ENCODE measurements at regions not wholly inside any gene's neighbourhood (a gene's known extent, or its start where the extent isn't known, plus 50 kb on each side); places are given as distances from the start of the nearest gene placed in this dataset.

DNA sequence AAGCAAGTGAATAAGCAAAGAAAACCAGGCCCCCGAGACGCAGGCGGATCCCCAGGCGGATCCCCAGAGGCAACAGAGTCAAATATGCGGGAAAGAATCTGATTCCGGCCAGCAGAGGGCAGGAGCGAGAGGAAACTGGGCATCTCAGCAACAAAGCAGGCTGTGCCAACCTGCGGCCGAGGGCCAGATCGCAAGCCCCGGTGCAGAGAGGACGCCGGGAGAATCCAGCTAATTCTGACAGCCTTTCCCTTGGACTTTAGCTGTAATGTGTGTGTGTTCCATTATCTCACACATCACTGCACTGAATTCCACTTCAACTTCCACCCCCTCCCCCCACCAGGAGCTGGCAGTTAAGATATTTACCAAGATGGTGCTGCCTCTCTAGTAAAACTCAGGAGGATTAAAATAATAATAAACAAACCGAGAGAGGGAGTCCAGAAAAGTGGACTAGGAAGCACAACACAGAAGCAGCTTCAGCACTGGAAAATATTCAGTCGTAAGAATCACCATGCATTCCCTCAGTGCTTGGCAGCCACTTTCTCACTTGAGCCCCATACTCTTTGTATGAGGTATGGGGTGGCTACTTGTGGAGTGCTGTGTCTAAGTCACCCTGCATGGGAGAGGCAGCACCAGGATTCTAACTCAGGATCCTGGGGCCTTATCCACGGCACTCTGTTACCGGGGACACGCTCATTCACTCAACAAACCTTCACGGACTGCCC, 66.2 kb upstream of the SNX9 start:
- DNase-seq (ENCODE audit: low spot score) = peak; percentile 77

DNA sequence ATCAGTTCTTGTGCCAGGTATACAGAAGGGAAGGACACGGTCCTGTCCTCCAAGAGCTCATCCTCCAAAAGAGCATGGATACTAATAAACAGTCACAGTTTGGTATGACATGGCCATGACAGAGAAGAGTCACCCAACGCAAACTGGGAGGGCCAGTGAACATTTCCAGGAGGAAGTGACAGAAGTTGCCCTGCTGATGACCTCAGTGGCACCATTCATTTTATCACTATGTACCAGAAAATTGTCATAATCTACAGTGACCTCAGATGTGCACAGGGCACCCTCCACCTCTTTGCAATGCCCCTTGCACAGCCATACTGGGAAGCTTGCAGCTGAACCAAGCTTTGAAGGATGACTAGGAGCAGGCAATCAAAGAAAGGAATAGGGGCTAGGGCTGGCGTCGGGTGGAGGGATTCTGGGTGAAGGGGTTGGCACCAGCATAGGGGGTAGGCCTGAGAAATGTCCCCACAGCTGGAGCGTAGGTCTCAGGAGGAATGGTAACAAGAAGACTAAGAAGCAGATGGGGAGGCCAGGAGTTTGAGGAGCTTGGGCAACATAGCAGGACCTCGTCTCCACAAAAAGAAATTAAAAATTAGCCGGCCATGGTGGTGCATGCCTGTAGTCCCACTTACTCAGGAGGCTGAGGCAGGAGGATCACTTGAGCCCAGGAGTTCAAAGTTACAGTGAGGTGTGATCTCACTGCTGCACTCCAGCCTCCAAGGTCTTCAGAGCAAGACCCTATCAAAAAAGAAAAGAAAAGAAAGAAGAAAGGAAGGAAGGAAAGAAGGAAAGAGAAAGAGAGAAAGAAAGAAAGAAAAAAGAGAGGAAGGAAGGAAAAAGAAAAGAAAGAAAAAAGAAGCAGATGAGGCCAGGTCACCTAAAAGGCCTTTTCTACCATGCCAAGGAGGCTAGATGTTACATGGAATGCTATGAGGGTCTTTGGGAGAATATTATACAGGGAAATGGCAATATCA, 65.3 kb upstream of the SNX9 start:
- DNase-seq (ENCODE audit: low spot score) = no peak

DNA sequence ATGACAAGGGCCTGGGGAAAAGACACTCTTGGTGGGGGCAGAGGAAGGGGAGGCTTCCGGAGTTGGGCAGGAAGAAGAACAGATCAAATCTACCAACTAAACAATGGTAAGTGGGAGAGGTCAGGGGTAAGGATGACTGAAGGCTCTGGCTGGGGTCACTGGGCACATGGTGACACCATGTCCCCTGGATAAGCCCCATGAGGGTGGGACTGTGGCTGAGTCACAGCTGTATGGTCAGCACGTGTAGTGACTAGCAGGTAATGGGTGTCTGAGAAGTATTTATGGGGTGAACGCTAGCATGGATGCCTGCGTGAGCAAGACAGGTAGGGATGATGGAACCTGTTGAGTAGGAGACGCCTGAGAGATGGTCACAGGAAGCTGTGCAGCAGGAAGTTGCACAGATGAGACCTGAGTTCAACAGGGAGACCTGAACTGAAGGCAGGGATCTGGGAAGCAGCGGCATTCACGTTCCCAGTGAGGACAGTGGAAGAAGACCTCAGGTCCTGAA, 64.5 kb upstream of the SNX9 start:
- DNase-seq (ENCODE audit: low spot score) = no peak

DNA sequence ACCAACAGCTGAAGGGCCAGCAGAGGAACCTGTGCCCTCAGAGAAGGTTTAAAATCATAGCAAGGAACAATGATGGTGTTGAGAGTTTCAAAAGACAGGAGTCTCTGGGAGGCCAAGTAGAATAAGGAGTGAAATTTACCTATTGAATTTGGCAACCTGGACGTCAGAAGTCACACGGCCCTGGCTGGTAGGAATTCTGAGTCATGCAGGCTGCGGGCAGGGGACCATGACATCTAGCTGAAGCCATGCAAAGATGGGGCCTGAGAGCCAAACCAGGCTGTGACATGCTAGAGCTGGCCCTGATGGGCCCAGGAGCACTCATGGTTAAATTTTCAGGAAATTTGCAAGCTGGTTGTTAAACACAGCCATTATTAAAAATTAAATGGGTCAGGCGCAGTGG, 64.0 kb upstream of the SNX9 start:
- DNase-seq (ENCODE audit: low spot score) = no peak

DNA sequence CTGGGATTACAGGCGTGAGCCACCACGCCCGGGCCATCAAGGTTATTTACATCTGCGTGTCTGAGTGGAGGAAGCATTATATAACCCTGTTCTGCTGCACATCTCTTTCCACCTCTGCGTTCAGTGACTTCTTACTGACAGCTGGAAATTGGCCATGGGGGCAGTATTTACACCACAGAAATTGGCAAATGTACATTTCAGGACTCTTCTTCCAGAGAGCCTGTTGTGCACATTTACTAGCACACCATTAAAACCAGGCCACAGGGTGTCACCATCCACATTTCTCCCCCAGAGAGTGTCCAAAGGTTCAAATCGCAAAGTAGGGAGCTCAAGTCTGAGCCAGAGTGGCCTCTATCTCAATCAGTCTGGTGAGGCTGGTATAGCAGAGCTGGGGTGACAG, 62.9 kb upstream of the SNX9 start:
- no peak for DNase-seq (ENCODE audit: low spot score)

DNA sequence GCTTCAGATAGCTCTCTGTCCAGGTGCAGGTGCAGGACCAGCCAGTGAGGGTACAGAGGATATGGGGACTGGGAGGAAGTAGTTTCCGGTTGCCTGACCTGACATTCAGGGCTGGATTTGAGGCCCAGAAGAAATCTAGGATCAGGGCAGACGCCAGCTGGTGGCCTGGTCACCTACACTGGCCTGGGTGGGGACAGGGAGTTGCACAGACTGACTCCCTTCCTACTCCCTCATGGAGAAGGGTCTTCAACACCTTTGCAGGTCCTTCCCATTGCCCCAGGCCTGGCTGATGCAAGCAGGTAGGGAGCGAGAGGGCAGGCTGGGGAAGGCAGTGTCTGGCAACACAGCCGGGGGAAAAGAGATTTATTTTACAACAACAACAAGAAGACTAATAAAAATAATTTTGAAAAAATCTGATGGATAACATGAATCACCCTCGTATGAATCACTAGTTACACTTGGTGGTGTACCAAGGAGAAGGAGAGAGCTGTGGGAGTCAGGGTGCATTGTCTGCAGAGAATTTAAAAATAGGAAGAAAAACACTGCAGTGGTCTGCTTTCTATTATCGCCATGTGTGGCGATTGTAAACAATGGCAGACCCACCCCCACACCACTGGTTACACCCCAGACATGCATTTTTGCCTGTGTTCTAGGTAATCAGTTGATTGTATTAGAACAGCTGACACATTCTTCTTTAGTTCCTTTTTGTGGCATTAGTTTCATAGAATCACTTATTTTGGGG, 62.3 kb upstream of the SNX9 start:
- DNase-seq (ENCODE audit: low spot score) = no peak

DNA sequence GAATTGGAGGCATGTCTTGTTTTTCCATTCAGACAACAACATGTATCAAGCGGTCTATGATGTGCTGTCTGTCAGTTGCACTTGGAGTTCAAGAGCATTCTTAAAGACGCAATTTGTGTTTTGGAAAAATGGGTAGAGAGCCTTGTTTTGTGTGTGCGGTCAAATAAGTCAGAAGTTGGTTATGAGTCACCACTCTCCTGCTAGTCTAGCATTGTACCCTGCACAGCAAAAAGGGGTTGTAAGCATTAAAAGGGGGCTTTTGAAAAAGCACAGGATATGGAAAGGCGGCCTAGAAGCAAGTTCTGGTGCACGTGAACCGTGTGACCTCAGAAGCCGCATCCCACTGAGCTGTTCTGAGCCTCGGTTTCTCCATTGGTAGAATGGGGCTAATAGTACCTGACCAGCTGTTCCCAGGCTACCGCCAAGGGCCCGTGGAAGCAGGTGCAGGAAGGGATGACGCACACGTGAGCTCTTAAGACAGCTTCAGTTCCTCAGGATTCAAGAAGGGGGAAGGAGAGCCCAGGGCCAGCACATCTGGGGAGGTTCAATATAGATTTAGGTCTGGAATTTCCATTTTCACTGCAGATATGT, 61.6 kb upstream of the SNX9 start:
- DNase-seq (ENCODE audit: low spot score) = peak; percentile 71

DNA sequence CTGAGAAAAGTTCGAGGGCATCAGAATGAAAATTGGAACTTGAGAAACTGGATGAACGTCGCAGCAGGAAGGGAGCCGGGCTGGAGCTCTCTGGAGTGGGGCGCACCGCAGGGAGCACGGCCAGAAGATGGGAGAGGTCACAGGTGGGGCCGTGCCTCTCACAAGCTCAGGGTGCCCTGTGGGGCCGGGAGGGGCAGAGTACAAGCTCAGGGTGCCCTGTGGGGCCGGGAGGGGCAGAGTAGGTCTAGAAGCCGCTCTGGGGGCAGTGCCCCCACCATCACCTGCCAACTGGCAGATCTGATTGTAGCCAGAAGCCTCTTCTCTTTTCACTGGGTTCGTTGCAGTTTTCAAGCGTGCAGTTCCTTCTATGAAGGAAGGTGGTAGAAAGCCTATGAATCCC, 61.1 kb upstream of the SNX9 start:
- DNase-seq (ENCODE audit: low spot score) = no peak

DNA sequence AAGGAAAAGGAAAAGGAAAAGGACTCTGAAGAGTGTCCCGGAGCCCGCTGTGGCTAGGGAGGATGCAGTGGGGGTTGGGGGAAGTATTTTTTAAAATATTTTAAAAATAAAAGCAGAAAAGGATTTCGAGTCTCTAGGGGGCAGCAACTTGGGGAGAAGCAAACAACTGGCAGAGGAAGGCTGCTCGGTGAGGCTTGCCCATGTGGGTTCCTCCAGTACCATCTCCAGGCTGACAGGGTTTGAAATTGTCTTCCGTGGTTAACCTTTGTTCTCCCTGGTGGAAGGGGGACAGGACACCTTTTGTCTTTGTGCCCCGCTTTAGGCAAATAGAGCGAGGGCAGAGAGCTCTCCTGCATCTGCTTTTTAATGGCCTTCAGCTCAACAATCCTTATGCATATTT, 60.4 kb upstream of the SNX9 start:
- no peak for DNase-seq (ENCODE audit: low spot score)

DNA sequence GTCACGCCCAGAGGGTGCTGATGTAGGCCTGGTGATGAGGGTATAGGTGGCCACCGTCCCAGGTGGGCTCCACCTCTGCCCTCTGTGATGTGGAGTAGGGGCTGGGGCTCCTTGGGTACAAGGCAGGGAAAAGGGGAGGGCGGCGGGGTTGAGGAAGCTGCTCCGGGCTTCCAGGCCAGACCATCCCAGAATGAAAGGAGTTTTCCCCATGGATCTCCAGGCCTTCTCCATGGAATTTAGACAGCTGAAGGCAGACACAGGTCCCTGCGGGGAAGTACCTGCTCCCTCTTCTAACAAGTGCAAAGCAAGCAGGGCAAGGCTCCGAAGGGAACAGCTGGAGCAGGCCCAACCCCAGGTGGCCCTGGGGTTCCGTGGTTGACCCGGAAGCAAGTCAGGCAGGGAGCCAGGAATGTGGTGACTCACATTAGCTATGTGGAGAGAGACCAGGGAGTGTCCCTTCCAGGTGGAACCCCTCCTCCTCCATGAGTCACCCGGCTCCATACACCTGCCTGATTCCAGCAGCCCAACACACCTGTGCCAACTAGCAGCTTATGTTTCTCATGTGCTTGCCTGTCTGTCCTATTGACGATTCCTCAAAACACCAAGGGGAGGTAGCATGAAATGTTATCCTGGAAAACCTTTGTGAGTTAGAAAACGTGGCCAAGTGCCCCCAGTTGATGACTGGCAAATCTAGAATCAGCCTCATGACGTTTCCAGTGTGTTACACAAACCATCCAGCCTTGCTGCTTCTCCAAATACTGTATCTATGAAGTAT, 59.7 kb upstream of the SNX9 start:
- DNase-seq (ENCODE audit: low spot score) = no peak

DNA sequence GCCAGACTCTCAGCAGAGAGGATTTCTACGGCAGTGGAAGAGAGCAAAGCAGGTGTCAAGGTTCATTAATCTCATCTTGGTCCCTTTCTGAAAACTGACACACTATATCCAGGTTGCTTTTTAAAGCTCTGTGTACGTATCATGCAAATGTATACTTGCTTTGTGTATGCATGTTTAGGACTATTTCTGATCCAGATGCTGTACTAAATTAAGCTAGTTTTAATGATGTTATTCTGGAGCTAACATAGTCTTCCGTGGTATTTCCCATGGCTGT, 59.2 kb upstream of the SNX9 start:
- DNase-seq (ENCODE audit: low spot score) = no peak

DNA sequence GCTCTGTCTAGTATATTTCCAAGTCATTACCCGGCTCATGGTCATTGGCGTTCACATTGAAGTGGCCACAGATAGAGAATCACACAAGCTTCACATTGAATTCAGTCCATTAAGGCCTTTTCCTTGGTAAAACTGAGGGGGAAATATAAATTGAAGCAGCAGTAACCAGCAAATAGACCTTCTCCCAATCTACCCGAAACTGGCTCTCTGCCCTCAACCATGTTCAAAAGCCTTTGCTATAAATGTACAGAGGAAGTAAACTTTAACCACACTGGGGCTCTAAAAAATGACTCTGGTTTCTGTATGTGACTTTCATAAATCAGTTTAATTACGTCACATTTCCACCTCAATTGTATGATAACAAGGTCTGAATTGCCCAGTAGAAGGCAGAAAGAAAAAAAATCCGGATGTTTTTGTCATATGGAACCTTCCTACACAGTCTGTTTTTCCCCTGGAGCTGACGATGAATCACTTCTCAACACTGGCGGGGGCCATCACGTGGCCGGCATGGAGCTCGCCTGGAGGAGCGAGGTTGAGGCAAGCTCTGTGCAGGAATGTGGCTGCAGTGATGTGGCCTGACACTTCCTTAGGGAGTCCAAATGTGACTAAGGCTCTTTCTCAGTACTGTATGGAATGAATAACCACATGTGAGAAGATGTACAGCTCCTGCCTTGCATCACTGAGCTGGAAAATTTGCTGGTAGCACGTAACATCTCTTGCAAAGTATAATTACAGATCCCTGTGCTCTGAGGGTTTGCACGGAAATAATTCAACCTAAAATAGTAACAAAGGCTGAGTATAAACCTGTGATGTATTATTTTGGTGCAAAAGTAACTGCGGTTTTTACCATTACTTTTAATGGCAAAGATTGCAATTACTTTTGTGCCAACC, 58.6 kb upstream of the SNX9 start:
- DNase-seq (ENCODE audit: low spot score) = peak; percentile 84

DNA sequence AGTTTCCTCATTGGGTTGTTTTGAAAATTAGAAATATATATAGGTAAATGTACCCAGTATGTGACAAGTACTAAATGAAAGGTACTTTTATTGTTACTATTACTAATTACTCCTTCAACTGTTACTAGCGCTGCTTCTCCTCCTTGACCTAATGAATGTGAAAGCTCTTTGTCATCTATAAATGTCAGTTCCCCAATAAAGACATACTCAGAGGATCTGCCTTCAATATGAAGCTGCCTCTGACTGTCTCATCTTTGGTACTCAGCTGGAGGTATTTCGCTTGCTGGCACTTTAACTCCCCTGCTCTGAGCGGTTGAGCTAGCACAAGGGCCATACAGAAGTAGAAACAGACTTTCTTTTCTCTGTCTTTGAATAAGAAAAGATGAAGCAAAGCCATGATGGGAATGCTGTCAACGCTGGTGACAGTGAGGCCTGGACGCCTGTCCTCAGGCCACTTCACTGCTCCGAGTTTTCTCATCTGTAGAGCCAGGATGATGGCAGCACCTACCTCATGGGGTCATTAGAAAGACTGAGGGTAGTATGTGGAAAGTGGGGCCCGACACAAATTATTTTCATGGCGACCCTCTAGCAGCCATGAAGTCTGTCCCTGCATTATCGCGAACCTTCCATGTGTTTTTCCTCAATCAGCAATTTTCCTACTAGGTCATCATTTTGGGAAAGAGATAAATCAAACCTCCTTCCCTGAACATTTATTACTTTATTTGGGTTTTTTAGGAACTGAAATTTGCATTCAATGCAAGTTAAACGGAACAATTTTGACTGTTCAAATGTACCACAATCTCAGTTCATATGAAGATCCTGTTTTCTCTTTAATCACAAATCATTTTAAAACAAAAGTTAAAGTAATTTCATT, 55.9 kb upstream of the SNX9 start:
- DNase-seq (ENCODE audit: low spot score) = no peak

DNA sequence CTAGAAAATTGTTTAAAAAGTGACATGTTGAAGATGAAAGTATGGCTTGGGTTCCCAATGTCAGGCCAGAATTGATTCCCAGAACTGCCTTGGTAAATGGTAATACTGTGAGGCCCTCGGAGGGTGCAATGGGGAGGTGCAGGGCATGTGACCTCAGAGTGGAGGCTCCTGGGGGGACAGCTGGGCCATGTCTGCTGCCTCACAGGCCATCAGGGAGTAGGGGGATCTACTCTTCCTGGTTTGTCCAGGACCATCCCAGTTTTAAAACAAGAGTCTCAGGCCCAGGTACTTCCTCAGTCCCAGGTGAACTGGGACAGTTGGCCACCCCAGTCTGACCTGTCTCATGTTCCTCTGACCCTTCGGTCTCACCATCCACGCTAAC, 55.3 kb upstream of the SNX9 start:
- no peak for DNase-seq (ENCODE audit: low spot score)

DNA sequence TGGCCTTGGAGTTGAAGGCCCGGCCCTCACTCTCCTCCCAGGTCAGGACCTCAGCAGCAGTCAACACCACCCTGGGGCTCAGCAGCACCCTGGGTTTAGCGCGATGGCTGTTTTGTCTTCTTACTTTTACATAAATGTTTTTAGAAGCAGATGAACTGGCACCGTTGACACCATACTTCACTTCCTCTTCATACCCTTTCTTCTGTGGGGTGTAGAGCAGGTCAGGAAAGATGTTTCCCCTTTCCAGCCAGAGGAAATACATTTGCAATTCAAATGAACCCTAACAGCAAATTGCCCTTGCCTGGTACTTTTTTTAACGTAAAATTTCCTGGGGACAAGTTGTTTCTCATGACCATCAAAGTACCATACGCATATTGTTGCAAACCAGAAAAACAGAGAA, 54.7 kb upstream of the SNX9 start:
- no peak for DNase-seq (ENCODE audit: low spot score)

DNA sequence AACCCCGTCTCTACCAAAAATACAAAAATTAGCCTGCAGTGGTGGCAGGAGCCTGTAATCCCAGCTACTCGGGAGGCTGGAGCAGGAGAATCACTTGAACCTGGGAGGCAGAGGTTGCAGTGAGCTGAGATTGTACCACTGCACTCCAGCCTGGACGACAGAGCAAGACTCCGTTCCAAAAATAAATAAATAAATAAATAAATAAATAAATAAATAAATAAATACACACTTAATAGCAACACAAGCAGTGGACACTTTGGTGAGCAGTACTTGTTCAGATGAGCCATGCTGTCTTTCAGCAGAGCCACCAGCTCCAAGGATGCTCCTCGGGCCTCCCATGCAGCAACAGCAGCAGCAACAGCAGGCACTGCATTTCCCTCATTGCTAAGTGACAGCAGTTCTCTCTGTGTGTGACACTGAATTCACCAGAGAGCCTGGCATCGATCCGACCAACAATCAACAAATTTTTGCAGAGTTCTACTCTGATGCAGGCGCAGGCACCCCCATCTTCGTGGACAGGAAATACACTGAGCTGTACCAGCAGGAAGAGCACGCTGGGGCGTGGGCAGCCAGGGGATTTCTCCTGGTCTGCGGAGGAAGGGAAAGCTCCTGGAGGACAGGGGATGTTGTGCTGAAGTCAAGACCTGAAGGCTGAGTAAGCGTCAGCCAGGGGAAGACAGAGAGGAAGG, 54.0 kb upstream of the SNX9 start:
- DNase-seq (ENCODE audit: low spot score) = no peak

DNA sequence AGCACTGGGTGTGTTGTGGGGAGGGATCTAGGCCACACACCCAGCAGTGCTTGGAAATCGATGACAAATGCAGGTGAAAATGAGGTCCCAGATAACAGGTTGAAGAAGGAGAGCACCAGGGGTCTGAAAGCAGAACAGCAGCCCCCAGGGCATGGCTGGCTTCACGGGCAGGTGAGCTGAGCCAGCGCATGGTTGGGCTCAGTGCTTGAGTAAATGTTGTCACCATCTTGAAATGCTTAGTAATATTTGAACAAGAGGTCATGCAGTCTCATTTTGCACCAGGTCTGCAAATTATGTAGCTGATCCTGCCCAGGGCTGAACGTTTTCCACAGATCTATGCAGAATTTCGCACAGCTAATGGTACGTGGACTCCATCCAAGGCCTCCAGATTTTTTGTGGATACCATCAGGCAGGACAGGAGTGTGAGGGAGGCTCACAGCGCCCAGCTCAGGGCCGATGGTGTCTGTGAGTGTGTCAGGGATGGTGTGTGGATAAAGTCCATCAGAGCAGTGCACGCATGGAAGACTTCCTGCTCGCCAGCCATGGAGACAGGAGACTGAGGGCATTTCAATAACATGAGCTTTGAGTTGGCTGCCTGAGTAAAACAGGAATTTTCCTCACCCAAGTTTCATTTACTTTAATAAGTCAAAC, 53.1 kb upstream of the SNX9 start:
- no peak for DNase-seq (ENCODE audit: low spot score)

DNA sequence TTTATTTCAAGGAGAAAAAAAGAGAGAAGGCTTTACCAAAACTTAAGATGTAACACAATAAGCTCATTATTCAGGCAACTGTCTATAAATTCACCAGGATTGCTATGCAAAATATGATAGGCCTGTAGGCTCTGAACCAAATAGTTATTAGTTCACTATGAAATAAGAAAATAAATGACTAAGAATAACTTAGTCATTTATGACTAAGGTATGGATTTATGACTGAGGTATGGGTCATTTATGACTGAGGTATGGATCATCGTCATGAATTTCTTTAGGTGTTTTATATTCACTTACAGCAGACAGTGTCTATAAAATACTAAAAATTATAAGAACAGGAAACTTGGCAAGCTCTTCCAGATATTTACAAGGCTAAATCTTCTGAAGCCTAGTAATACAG, 52.1 kb upstream of the SNX9 start:
- no peak for DNase-seq (ENCODE audit: low spot score)

Data from CD4-positive, alpha-beta T cell treated with Interleukin-15 for 4 hours (primary cell).